ENCODE measurements at regions not wholly inside any gene's neighbourhood (a gene's known extent, or its start where the extent isn't known, plus 50 kb on each side); places are given as distances from the start of the nearest gene placed in this dataset.

- no peak for TF ChIP-seq CTCF (conservative IDR thresholded peaks at IDR 0.05; ENCODE audit: low read length)
- no peak for TF ChIP-seq EZH2phosphoT487 (IDR thresholded peaks at IDR 0.05; ENCODE audit: borderline replicate concordance, low read depth, low read length)
Measured at GRCh38 chr20:34180460-34181120, 60.6 kb upstream of the ASIP start.
